ENCODE measurements at regions not wholly inside any gene's neighbourhood (a gene's known extent, or its start where the extent isn't known, plus 50 kb on each side); places are given as distances from the start of the nearest gene placed in this dataset.

DNA sequence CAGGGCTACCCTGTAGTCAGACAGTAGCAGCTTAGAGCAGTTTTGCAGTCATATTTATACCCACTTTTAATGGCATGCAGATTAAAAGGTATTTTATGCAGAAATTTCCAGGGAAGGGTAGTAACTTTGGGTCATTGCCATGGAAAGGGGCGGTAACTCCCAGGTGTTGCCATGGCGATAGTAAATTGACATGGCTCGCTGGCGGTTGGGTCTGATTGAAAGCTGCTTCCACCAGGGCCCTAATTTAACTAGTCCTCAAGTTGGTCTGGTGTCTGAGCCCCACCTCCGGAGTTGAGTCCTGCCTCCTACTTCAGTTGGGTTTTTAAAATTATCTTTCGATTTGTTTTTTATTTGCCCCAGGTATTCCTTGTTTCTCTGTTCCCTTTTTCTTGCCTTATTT, 70.1 kb downstream of the NAA11 start:
- TF ChIP-seq POLR2A (IDR thresholded peaks at IDR 0.05; ENCODE audit: low read depth, low read length) = no peak
- no peak for TF ChIP-seq POLR2AphosphoS5 (IDR thresholded peaks at IDR 0.05; ENCODE audit: low read depth, low read length)
- no peak for TF ChIP-seq TAF1 (IDR thresholded peaks at IDR 0.05; ENCODE audit: borderline replicate concordance, low read depth, low read length)
